Astrocyte (in vitro differentiated cells and primary cell): ENCODE measurements at regions not wholly inside any gene's neighbourhood (a gene's known extent, or its start where the extent isn't known, plus 50 kb on each side); places are given as distances from the start of the nearest gene placed in this dataset.

Experiments
- DNase-seq: peaks from one replicate; pipeline ENCODE4 v3.0.0-alpha.2; 2010; ENCODE audit warnings: low read depth
- FAIRE-seq: peaks from 2 replicates; lab custom pipeline; 2011; peaks lifted over from hg19 to GRCh38; lab: Jason Lieb, UNC
- H2AFZ ChIP-seq: 2 replicates; pipeline ENCODE4 v1.6.0; 2012; ENCODE audit warnings: low read depth, low read length, inconsistent platforms
- H3K27ac ChIP-seq: 2 replicates; pipeline ENCODE4 v1.5.1; 2011; ENCODE audit warnings: low read depth, low read length, inconsistent platforms
- H3K27me3 ChIP-seq: 2 replicates; pipeline ENCODE4 v1.6.0; 2011; ENCODE audit warnings: low read length, inconsistent platforms; ENCODE audit not compliant: insufficient read depth
- H3K36me3 ChIP-seq: 2 replicates; pipeline ENCODE4 v1.5.1; 2011; ENCODE audit warnings: low read length, inconsistent platforms; ENCODE audit not compliant: insufficient read depth
- H3K4me1 ChIP-seq: 2 replicates; pipeline ENCODE4 v1.5.1; 2011; ENCODE audit warnings: low read length, inconsistent platforms; ENCODE audit not compliant: insufficient read depth
- H3K4me2 ChIP-seq: 2 replicates; pipeline ENCODE4 v1.6.0; 2012; ENCODE audit warnings: low read length, inconsistent platforms
- H3K4me3 ChIP-seq: 2 replicates; pipeline ENCODE4 v1.5.1; 2011; ENCODE audit warnings: low read depth, mild to moderate bottlenecking, low read length, inconsistent platforms; ENCODE audit not compliant: insufficient read depth
- H3K79me2 ChIP-seq: 2 replicates; pipeline ENCODE4 v1.6.0; 2012; ENCODE audit warnings: mild to moderate bottlenecking, low read length, inconsistent platforms; ENCODE audit not compliant: insufficient read depth
- H3K9ac ChIP-seq: 2 replicates; pipeline ENCODE4 v1.6.0; 2012; ENCODE audit warnings: mild to moderate bottlenecking, low read length, inconsistent platforms
- H3K9me3 ChIP-seq: 2 replicates; pipeline ENCODE4 v1.5.1; 2012; ENCODE audit warnings: low read depth, mild to moderate bottlenecking, low read length, inconsistent platforms; ENCODE audit not compliant: insufficient read depth
- H4K20me1 ChIP-seq: 2 replicates; pipeline ENCODE4 v1.6.0; 2012; ENCODE audit warnings: low read length, inconsistent platforms; ENCODE audit not compliant: insufficient read depth
- H3K27ac Mint-ChIP-seq: one replicate; pipeline ENCODE4 v1.8.0; 2021; ENCODE audit warnings: mild to moderate bottlenecking, mixed read lengths; ENCODE audit not compliant: unreplicated experiment
- H3K27me3 Mint-ChIP-seq: one replicate; pipeline ENCODE4 v1.8.0; 2021; ENCODE audit warnings: low read depth, mixed read lengths; ENCODE audit not compliant: unreplicated experiment
- H3K36me3 Mint-ChIP-seq: one replicate; pipeline ENCODE4 v1.8.0; 2021; ENCODE audit warnings: low read depth, mixed read lengths; ENCODE audit not compliant: unreplicated experiment
- H3K4me1 Mint-ChIP-seq: one replicate; pipeline ENCODE4 v1.8.0; 2021; ENCODE audit warnings: low read depth, mixed read lengths; ENCODE audit not compliant: unreplicated experiment
- H3K4me3 Mint-ChIP-seq: one replicate; pipeline ENCODE4 v1.8.0; 2021; ENCODE audit warnings: mild to moderate bottlenecking, moderate library complexity, mixed read lengths; ENCODE audit not compliant: unreplicated experiment
- H3K9me3 Mint-ChIP-seq: one replicate; pipeline ENCODE4 v1.8.0; 2021; ENCODE audit warnings: mild to moderate bottlenecking, mixed read lengths; ENCODE audit not compliant: unreplicated experiment
- CTCF ChIP-seq: IDR thresholded peaks from 2 replicates; pipeline ENCODE4 v1.5.1; 2011; ENCODE audit warnings: low read depth, mild to moderate bottlenecking, inconsistent platforms, low read length, moderate library complexity; ENCODE audit not compliant: insufficient read depth
- EZH2 ChIP-seq: IDR thresholded peaks from 2 replicates; pipeline ENCODE4 v1.6.1; 2012; ENCODE audit warnings: mild to moderate bottlenecking, low read length, inconsistent platforms; ENCODE audit not compliant: insufficient read depth

GRCh38 chr2:134174711-134175110 lies 79.2 kb upstream of the MGAT5 start:
- peaks cover 3% of the 10 kb centered on the region for H3K79me2 ChIP-seq
- H4K20me1 ChIP-seq: peaks cover 44% of the 10 kb centered on the region
- H3K4me2 ChIP-seq: no peak overlapping the region
- H3K9me3 Mint-ChIP-seq: no peaks in the 10 kb centered on the region
- H3K4me3 Mint-ChIP-seq: no peak overlapping the region
- no peaks in the 10 kb centered on the region for H3K27me3 Mint-ChIP-seq
- peaks cover 18% of the 10 kb centered on the region for H3K4me1 Mint-ChIP-seq
- no peak overlapping the region for H2AFZ ChIP-seq
- FAIRE-seq (no peak), DNase-seq (no peak)
- no peak overlapping the region for H3K27ac Mint-ChIP-seq
- H3K4me1 ChIP-seq: peaks cover 13% of the 10 kb centered on the region
- no peaks in the 10 kb centered on the region for H3K27me3 ChIP-seq
- no peak overlapping the region for H3K27ac ChIP-seq
- H3K4me3 ChIP-seq: no peak overlapping the region
- H3K36me3 ChIP-seq: no peaks in the 10 kb centered on the region
- no peak overlapping the region for H3K9ac ChIP-seq
- peaks cover 3% of the 10 kb centered on the region for H3K36me3 Mint-ChIP-seq
- TF ChIP-seq EZH2 (no peak), CTCF (no peak)
- no peaks in the 10 kb centered on the region for H3K9me3 ChIP-seq

DNA sequence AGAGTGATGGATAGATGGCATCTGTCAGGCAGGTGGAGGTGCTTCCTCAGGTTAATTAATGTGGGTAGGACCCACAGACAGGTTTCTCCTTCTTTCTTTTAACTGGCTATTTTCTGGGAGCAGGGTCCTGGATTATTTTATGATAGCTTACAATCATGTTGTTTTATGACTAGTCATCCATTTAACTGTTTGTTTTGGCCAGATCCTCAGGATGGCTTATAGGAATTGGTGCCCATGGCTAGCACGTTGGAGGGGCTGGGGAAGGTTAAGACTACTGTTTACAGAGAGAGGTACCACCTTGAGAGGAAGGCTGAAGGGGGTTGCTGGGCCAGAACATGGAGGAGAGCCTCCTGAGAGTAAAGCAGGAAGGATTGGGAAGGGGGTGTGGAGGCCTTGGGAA lies 78.0 kb upstream of the MGAT5 start:
- FAIRE-seq: no peak
- peaks cover 3% of the 10 kb centered on the region for H3K79me2 ChIP-seq
- H3K27me3 Mint-ChIP-seq: no peaks in the 10 kb centered on the region

More for the DNA sequence above, 78.0 kb upstream of the MGAT5 start:
- peaks cover 5% of the 10 kb centered on the region for H3K36me3 Mint-ChIP-seq
- H3K9me3 Mint-ChIP-seq: no peaks in the 10 kb centered on the region
- H3K27ac Mint-ChIP-seq: no peak overlapping the region
- H3K27ac ChIP-seq: no peak overlapping the region
- H3K9me3 ChIP-seq: no peaks in the 10 kb centered on the region
- no peaks in the 10 kb centered on the region for H3K36me3 ChIP-seq
- H2AFZ ChIP-seq: no peak overlapping the region
- no peak overlapping the region for H3K4me3 ChIP-seq
- H3K4me3 Mint-ChIP-seq: no peak overlapping the region
- peaks cover 13% of the 10 kb centered on the region for H3K4me1 ChIP-seq
- peaks cover 18% of the 10 kb centered on the region for H3K4me1 Mint-ChIP-seq
- peaks cover 44% of the 10 kb centered on the region for H4K20me1 ChIP-seq
- no peak for DNase-seq
- no peak for TF ChIP-seq EZH2
- TF ChIP-seq CTCF: no peak
- H3K9ac ChIP-seq: no peak overlapping the region
- no peaks in the 10 kb centered on the region for H3K27me3 ChIP-seq
- H3K4me2 ChIP-seq: no peak overlapping the region
